ENCODE measurements at regions not wholly inside any gene's neighbourhood (a gene's known extent, or its start where the extent isn't known, plus 50 kb on each side); places are given as distances from the start of the nearest gene placed in this dataset.

DNA sequence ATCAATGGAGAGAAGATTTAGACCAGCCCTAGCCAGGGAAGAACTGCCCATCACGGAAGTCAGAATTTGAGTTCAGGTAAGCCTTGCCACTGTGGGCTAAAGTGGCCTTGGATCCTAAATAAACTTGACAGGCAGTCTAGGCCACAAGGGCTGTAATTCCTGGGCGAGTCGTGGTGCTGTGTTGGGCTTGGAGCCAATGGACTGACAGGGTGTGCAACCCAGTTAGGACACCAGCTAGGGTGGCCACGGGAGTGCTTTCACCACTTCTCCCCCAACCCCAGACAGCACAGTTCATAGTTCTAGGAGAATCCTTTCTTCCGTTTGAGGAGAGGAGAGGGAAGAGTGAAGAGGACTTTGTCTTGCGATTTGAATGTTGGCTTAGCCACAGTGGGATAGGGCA is 422.4 kb downstream of the DOK5 start:
- Histone ChIP-seq H3K27ac (no peak overlapping the region), H3K4me3 (no peak overlapping the region), H3K9me3 (peaks cover 0 to 20% (median 0%) of the 10 kb centered on the region in 3 donors), H3K36me3 (no peaks in the 10 kb centered on the region), H3K4me1 (no peaks in the 10 kb centered on the region), H3K27me3 (no peaks in the 10 kb centered on the region)
- TF ChIP-seq POLR2AphosphoS5 (IDR thresholded peaks at IDR 0.05) (no peak), EP300 (IDR thresholded peaks at IDR 0.05) (no peak), POLR2A (IDR thresholded peaks at IDR 0.05) (no peak)
- TF ChIP-seq, protein P1, sequence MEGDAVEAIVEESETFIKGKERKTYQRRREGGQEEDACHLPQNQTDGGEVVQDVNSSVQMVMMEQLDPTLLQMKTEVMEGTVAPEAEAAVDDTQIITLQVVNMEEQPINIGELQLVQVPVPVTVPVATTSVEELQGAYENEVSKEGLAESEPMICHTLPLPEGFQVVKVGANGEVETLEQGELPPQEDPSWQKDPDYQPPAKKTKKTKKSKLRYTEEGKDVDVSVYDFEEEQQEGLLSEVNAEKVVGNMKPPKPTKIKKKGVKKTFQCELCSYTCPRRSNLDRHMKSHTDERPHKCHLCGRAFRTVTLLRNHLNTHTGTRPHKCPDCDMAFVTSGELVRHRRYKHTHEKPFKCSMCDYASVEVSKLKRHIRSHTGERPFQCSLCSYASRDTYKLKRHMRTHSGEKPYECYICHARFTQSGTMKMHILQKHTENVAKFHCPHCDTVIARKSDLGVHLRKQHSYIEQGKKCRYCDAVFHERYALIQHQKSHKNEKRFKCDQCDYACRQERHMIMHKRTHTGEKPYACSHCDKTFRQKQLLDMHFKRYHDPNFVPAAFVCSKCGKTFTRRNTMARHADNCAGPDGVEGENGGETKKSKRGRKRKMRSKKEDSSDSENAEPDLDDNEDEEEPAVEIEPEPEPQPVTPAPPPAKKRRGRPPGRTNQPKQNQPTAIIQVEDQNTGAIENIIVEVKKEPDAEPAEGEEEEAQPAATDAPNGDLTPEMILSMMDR (IDR thresholded peaks at IDR 0.05) = no peak
- 87 to 100% methylated on average over 2 to 3 of the region's 6 CpGs for WGBS, 2 donors (ENCODE audit: low coverage in 1 of 2)
- ATAC-seq = no peak

DNA sequence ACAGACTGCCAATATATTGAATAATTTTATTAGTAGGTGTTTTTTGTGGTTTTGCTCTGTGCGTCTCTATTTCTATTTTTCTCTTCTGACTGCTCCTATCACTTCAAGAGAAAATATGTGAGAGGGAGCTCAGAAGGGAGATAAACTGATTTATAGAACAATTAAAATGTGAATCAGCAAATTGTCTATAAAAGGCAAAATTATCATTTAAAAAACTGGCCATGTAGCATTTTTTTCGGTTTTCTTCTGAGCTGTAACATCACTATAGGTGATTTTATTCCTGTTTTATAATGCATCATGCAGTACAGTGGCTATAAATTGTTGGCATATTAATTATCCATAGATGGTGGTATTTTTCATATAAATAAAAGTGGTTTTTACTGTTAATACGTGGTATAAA is 416.5 kb downstream of the DOK5 start:
- ATAC-seq = no peak
- WGBS, 2 donors (ENCODE audit: low coverage in 1 of 2) = 68 to 77% methylated on average over 3 of the region's 3 CpGs
- no peaks in the 10 kb centered on the region for H3K4me1 ChIP-seq
- H3K36me3 ChIP-seq = no peaks in the 10 kb centered on the region
- no peaks in the 10 kb centered on the region for H3K9me3 ChIP-seq
- TF ChIP-seq POLR2AphosphoS5 (IDR thresholded peaks at IDR 0.05) = no peak
- TF ChIP-seq, protein P1 (IDR thresholded peaks at IDR 0.05) = no peak
- no peak for TF ChIP-seq EP300 (IDR thresholded peaks at IDR 0.05)
- TF ChIP-seq POLR2A (IDR thresholded peaks at IDR 0.05) = no peak
- no peak overlapping the region for H3K27ac ChIP-seq
- H3K4me3 ChIP-seq = no peak overlapping the region
- H3K27me3 ChIP-seq = no peaks in the 10 kb centered on the region

DNA sequence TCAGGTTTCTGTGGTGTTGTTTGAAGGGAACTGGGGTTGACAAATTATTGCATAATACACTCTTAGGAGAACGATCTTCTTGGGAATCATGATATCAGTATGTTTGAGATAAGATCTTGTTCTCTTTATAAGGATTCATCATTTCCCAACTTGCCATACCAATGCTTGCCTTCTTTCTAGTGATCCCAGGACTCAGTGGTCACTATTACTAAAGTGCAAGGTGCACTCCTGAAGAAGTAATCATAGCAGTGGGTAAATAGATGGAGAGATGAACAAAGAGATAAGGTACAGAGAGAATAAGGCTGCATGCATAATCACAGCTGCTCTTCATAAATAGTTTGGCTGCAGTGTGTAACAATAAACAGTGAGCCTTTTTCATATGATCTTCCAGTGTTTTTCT is 404.0 kb downstream of the DOK5 start:
- H3K36me3 ChIP-seq = no peaks in the 10 kb centered on the region
- no peaks in the 10 kb centered on the region for H3K27me3 ChIP-seq
- H3K4me1 ChIP-seq = no peaks in the 10 kb centered on the region
- H3K9me3 ChIP-seq = no peaks in the 10 kb centered on the region
- no peak for ATAC-seq
- no peak overlapping the region for H3K27ac ChIP-seq
- no peak overlapping the region for H3K4me3 ChIP-seq
- TF ChIP-seq POLR2A (IDR thresholded peaks at IDR 0.05) = no peak
- TF ChIP-seq, protein P1 (IDR thresholded peaks at IDR 0.05) = no peak
- TF ChIP-seq POLR2AphosphoS5 (IDR thresholded peaks at IDR 0.05) = no peak
- no peak for TF ChIP-seq EP300 (IDR thresholded peaks at IDR 0.05)
- whole genome bisulfite sequencing, 2 donors (ENCODE audit: low coverage in 1 of 2) = 79% methylated on average over 1 of the region's 1 CpG; no CpG with 5 or more reads in 1 of the 2 donors

DNA sequence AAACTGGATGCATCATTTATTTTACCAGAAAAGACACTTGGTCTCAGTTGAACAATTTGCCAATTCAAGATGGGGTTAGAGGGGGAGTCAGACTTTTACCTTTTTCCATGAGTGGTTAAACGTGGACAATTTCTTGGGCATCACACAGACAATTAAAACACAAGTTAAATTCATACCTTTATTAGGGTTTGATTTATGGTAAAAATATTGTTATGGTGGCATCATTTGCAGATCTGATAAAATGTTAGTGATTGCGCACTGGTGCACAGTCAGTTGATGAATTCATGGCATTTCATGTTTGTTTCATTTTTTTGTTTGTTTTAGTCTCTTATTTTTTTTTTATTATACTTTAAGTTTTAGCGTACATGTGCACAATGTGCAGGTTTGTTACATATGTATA is 399.9 kb downstream of the DOK5 start:
- no peak for ATAC-seq
- Histone ChIP-seq H3K36me3 (no peaks in the 10 kb centered on the region), H3K27ac (no peak overlapping the region), H3K4me3 (no peak overlapping the region), H3K4me1 (no peaks in the 10 kb centered on the region), H3K27me3 (no peaks in the 10 kb centered on the region), H3K9me3 (no peaks in the 10 kb centered on the region)
- no peak for TF ChIP-seq EP300 (IDR thresholded peaks at IDR 0.05)
- TF ChIP-seq POLR2A (IDR thresholded peaks at IDR 0.05) = no peak
- TF ChIP-seq, protein P1 (IDR thresholded peaks at IDR 0.05) = no peak
- no peak for TF ChIP-seq POLR2AphosphoS5 (IDR thresholded peaks at IDR 0.05)
- 77 to 88% methylated on average over 3 of the region's 3 CpGs for WGBS, 2 donors (ENCODE audit: low coverage in 1 of 2)

DNA sequence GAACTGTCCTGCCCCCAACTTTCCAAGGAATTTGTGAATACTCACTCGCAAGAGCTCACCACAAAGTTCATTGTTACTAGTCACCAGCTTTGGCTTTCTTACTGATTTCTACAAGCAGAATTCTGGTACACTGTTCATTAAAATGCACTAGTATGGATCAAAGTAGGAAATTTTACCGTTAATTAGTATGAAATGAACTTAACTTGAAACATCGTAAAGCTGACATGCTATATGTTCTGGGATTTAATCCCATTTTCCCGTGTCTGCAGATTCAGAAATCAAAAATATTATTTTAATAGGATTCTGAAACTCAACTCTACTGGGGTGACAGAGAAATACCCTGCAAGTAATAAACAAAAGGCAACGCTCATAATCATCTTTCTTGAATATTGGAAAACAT is 399.3 kb downstream of the DOK5 start:
- WGBS, 2 donors (ENCODE audit: low coverage in 1 of 2) = 88 to 89% methylated on average over 5 of the region's 5 CpGs
- Histone ChIP-seq H3K4me1 (no peaks in the 10 kb centered on the region), H3K36me3 (no peaks in the 10 kb centered on the region), H3K4me3 (no peak overlapping the region), H3K27ac (no peak overlapping the region), H3K9me3 (no peaks in the 10 kb centered on the region), H3K27me3 (no peaks in the 10 kb centered on the region)
- no peak for ATAC-seq
- TF ChIP-seq EP300 (IDR thresholded peaks at IDR 0.05) = no peak
- TF ChIP-seq, protein P1 (IDR thresholded peaks at IDR 0.05) = no peak
- no peak for TF ChIP-seq POLR2AphosphoS5 (IDR thresholded peaks at IDR 0.05)
- TF ChIP-seq POLR2A (IDR thresholded peaks at IDR 0.05) = no peak
